Hematopoietic multipotent progenitor cell treated with erythropoietin and hydrocortisone succinate and interleukin-3 and kit ligand, for 6 days (in vitro differentiated cells): ENCODE measurements at regions not wholly inside any gene's neighbourhood (a gene's known extent, or its start where the extent isn't known, plus 50 kb on each side); places are given as distances from the start of the nearest gene placed in this dataset.

Experiments
- DNase-seq: peaks from one replicate; pipeline ENCODE4 v3.0.0-alpha.2; 2015

DNA sequence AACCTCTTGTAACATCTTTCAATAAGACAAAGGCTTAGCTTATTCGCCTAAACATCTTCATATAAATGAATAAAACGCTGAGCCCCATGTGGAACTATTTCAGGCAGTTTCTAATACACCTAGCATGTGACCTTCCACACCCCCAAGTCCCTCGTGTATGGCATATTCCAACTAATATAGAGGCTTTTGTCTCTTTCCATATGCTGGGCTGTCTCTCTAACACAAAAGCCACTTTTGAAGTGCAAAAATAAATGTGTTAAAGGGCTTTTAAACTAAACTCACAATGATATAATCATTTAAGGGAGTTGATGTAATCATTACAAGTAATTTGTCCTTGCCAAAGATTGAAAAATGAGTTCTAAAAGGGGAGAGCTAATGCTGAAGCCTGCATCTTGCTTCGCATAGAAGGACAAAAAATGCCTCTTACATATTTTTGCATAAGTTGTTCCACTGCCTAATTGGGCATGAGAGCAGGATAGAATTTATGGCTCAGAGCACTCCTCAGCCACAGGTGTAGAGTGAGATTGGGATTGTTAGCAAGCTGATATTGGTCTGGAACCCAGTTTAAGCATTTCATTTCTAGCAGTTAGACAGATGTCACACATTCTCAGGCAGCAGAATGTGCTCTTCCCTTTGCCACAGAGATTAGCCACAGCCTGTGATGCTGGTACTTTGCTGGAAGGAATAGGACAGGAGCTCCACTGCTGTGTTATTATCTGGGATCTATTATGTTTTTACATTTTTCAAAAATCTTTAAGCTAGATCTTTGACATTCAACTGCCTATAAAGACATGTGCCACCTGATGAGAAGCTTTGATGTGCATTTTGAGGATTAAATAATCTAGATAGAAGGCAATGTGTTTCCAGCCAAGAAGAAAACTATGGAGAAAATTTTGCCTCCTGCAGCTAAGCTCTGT is 1044.4 kb downstream of the ADGRL2 start:
- no peak for DNase-seq

- DNase-seq = no peak
These were observed 1043.7 kb downstream of the ADGRL2 start for GRCh38 chr1:82844447-82844846.

DNA sequence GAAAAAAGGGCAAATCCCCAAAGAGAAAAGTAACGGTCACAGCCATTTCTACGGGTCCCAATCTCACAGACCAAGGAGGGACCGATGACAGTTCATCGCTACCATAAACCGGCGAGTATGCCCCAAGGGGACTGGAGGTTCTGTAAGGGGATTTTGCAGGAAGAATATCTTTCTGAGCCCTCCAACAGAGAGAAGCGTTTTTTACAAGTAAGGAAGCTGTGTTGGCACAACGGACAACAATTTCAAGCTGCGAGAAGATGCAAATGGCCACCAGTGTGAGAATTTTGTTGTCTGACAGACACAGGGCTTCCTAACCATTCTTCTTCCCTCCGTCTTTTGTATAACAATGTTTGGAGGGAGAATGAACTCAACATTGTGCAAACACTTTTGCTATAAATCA is 1043.1 kb downstream of the ADGRL2 start:
- no peak for DNase-seq

GRCh38 chr1:82840192-82840591 is 1039.5 kb downstream of the ADGRL2 start:
- DNase-seq = no peak

DNA sequence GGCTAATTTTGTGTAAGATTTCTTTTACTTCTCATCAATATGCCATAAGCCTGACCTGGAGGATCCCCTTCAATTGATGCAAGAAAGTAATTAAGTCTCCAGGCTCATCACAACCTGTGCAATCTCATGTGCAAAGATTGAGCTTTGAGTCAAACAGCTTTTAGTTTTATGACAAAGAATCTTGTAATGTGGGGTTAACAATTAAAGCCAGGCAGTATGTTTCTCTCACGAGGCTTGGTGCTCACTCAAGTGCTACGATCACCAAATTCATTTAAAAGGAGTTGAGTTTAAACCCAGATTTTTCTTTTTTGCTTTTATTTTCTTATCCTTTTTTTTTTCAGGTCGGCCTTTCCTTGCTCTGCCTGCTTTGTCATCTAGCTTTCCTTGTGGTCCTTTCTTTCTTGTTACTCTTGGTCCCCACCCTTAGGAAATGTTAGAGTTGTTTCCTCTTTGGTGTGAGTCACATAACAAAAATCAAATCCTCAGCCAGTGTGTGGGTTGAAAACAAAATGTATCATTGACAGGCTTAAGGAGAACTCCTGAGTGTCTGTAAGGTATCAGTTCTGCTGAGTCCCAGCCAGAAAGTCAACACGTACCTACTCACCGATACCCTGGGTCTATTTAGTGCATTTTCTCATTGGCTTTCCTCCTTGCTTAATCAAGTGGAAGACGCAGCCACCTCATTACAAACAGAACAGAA is 1037.2 kb downstream of the ADGRL2 start:
- no peak for DNase-seq

- DNase-seq = no peak
These were observed 1036.4 kb downstream of the ADGRL2 start for GRCh38 chr1:82836973-82837680.

- no peak for DNase-seq
These were observed 1035.7 kb downstream of the ADGRL2 start for GRCh38 chr1:82836213-82836972.

GRCh38 chr1:82830690-82831380 is 1030.1 kb downstream of the ADGRL2 start:
- no peak for DNase-seq

GRCh38 chr1:82829527-82829926 is 1028.8 kb downstream of the ADGRL2 start:
- no peak for DNase-seq

DNA sequence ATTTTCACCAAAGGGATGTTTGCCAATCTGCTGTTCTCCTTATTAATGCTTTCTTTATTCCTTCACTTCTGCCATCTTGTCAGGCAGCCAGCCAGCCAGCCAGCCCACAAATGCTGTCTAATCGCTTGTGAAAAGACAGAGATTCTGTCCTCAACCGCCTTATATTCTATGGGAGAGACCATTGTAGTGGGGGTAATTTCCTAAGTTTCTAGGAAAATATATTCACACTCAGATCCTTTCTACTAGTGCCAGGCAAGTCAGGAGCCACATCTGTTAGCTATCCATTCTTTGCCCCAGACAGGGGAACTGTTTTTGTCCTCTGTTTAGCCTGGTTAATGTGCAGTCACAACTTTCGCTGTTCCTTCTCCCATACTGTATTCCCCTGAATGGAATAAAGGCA is 1023.1 kb downstream of the ADGRL2 start:
- DNase-seq = no peak

DNA sequence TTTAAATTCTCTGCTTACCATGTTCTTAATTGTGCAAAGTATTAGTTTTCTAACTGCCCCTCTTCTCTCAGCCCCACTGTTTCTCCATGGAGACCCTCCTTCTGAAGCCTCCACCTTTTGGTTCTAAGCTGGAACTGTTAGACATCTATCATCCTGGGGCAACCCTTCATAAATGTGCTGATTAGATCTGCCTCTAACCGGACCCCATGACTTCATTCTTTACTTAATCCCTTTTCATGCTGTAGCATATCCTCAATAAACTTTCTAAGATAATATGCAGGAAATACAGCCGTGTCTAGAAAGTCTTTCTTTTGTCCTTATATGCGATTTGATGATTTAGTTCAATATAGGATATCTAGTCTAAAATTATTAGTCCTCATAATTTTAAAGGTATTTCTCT is 1020.1 kb downstream of the ADGRL2 start:
- DNase-seq = no peak

DNA sequence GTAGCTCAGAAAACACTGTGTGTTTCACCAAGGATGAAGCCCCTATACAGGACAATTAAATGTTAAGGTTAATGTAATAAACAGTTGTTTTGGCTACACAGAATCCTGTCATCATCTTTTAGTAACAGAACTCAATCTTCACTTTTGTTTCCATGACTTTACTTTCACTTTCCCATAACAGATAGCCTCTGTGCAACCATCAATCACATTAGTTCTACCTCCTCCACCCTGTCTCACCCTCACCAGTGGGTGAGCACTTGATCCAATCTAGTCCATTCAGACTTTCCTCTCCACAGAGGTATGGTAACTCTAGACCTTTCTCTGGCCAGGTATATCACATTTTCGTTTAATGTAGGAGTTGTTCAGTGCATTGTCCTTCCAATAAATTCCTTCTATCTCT is 1018.5 kb downstream of the ADGRL2 start:
- no peak for DNase-seq

GRCh38 chr1:82818586-82818985 is 1017.9 kb downstream of the ADGRL2 start:
- DNase-seq = no peak

GRCh38 chr1:82813386-82813785 is 1012.7 kb downstream of the ADGRL2 start:
- no peak for DNase-seq

DNA sequence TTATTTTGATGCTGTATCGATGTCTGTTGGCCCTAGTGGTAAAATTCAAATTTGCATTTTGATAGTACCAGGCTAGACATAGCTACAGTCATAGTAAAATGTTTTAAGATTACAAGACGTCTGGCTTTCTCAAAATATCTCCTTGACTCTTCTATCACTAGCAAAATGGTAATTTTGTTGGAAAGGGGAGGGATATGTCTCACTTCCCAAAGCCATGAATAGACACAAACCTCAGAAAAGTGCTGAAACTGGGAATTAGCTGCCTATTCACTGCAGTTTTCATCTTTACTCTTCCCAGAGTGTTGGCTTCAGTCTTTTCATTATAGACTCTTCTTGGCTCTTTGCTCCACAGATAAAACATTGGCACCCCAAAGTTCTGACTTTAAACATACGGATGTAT is 1009.9 kb downstream of the ADGRL2 start:
- no peak for DNase-seq

- DNase-seq = no peak
These were observed 1006.8 kb downstream of the ADGRL2 start for GRCh38 chr1:82807563-82807962.

- no peak for DNase-seq
These were observed 1005.4 kb downstream of the ADGRL2 start for GRCh38 chr1:82806133-82806532.

DNA sequence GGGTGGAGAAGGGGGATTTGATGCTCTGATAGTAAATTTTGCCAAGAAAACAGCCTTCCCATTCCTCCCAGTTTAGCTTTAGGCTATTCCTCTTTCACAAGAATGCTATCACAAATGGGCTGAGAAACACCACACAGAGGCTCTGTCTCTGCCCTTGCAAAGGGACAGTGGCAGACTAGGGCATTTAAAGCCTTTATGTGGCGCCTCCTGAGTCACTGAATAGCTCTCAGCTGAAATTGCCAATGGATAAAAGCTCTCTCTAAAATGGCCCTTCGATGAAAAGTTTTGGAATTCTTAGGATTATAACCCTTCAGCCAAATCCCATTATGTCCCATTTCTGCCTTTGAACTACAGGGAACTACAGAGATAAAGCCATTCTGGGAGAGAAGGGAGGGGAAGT is 1000.4 kb downstream of the ADGRL2 start:
- no peak for DNase-seq

DNA sequence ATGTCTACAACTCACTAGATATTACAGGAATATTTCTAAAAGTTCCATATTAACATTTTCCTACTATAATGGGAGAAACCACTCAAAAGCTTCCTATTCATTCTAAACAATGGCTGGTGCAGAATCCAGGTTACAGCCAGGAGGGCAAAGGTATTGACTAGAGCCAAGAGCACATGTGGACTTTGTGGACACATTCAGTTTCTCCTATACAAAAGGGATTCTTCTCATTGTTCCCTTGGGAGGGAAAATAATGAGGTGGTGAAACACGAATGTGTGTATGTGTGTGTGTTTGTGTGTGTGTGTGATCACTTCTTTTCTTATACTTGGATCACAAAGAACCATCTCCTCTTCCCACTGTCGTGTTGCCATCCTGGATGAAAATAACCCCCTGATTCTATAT is 1000.0 kb downstream of the ADGRL2 start:
- no peak for DNase-seq

DNA sequence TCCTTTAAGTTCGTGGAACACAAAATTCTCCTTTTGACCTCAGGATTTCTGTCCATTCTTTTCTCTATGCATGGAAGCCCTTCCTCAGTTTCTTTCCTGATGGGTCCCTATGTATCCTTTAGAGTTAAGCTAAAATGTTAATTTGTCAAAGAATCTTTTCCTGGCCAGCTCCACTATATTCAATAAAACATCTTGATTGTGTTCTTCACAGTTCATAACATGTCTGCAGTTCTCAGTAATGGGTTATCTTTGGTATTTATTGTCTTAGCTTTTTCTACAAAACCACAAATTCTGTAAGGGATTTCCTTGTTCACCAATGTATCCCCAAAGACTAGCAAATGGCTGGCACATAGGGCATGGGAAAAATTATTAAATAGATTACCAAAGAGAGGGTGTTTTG is 998.5 kb downstream of the ADGRL2 start:
- DNase-seq = no peak

GRCh38 chr1:82795508-82796149 is 994.9 kb downstream of the ADGRL2 start:
- no peak for DNase-seq

GRCh38 chr1:82792151-82792550 is 991.4 kb downstream of the ADGRL2 start:
- DNase-seq = no peak
